GM12872 (cell line): ENCODE measurements at regions not wholly inside any gene's neighbourhood (a gene's known extent, or its start where the extent isn't known, plus 50 kb on each side); places are given as distances from the start of the nearest gene placed in this dataset.

ENCODE experiments used
- CTCF ChIP-seq: IDR thresholded peaks from 3 replicates; pipeline ENCODE4 v1.5.1; 2011; ENCODE audit warnings: low read depth, mild to moderate bottlenecking, low read length, moderate library complexity; ENCODE audit not compliant: insufficient read depth

DNA sequence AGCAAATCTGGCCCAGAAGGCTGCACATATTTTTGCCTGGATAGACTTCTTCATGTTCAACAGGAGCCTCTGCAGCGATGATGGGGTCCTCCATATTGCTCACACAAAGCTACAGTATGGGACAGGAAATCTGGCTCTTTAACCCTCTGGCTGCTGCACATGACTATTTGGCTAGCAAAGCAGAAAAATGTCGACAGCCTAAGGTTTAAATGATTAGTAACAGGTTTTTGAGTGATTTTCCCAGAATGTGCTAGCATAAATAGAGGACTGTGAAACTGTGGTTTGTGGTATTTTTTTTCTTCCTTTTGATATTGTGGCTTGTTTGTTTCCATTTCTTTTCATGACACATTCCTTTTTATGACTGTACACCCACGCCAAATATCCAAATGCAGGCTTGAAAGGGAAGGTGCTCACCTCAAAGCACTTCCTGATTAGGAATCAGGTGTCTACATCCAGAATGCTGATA lies 120.2 kb upstream of the GK2 start:
- TF ChIP-seq CTCF = no peak

DNA sequence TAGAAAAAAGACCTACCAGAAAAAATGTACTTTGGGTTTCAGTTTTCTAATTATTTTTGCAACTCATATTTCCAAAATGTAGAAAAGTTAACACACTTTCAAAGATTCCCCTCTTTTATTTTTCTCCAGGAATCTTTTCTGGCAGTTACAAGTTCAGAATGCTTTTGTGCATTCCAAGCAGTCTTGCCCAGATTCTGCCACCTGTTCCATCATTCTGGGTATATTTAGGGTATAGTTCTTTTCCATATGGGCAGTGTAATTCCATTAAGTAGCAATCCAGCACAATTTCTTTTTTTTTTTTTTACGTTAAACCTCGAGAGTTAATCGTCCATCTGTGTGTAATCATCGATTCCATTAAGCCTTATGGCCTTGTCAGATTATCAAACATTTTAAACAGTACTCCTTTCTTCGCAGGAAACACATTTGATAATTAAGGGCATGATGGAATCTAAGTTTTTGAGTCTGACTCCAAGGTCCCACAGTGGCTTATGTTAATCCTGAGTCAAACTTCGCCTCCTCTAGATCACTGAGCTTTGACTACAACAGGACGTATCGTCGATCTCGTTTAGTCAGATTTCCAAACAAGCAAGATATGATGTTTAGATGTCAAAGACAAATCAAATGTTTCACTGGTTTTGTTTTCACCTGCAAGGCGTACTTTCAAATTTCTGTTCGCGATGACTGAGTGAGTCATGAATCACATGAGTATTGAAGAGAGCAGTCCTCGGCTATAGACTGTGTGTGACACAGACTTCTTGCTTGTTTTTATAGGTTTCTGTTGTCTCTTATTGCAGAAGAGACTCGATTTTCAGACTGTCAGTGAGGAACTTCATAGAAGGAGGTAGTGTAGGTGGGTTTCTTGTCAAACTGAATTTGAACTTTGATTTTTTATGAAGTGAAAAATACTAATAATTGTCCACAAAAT lies 118.9 kb upstream of the GK2 start:
- TF ChIP-seq CTCF = no peak

DNA sequence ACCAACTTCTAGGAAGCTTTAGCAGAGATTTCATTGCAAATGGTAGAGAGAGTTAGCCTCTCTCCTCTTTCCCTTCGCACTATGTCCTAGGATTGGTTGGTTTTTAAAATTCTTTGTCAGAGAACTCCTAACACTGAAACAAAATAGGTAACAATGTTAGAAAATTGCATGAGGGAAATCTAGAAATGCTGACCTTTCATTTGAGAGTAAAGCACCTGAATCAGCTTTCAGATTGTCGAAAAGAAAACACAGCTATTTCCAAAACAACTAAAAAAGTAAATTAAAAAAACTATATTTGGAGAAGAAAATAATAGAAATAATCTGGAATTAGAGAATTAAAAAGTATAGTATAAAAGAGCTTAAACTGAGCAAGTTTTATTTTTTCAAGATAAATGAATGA lies 108.1 kb upstream of the GK2 start:
- no peak for TF ChIP-seq CTCF

GRCh38 chr4:79514621-79515329 lies 106.7 kb upstream of the GK2 start:
- TF ChIP-seq CTCF = no peak

DNA sequence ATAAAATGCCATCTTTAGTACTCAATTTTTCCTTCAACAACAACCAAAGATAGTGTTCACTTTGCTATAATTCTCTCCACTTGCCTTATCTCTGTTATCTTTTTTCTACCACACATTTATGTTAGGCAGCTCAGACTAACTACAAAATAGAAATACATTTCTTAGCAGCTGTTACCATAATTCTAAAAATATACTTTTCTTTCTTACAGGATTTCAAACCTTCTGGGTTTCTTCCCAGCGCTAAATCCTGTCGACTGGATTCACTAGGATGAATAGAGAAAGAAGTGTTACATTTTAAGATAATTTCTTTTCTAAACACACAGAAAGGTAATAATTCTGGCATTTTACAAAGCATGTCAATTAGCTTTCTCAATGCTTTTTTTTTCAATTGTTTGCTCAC lies 105.5 kb upstream of the GK2 start:
- no peak for TF ChIP-seq CTCF

DNA sequence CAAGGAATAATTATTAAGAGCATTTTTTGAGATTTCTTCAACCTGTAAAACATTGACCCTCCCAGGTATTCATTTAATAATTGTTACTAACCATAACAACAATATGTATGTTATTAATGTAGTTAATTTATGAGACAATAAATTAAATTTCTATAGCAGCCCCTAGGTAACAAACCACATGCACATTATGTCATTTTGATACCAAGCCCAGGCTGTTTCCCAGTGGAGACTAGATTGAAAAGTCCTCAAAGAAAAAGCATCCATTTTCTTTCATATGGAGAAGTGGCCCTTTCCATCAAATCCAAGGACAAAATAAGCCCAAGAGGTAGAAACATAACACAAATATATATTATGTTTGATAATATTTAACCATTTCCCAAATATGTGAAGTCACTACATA lies 104.3 kb upstream of the GK2 start:
- no peak for TF ChIP-seq CTCF

DNA sequence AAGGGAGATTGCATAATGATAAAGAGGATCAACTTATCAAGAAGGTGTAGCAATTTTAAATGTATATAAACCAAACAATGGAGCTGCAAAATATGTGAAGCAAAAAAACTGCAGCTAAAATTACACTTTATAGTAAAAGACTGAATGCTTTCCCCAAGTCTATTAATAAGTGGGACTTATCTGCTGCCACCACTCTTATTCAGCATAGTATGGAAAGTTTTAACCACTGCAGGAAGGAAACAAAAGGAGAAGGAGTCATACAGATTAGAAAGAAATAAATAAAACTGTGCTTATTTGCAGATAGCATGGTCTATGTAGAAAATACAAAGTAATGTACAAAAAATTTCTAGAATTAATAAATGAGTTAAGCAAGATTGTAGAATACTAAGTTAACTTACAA lies 94.1 kb upstream of the GK2 start:
- TF ChIP-seq CTCF = no peak
